Keratinocyte (primary cell): ENCODE measurements at regions not wholly inside any gene's neighbourhood (a gene's known extent, or its start where the extent isn't known, plus 50 kb on each side); places are given as distances from the start of the nearest gene placed in this dataset.
A peak's percentile ranks its signal among the peaks of the same experiment; 100 is the strongest.
"Not testable (repeated sequence)": the region's sequence is repeated elsewhere in the genome, so short reads cannot be mapped to it uniquely, and the experiment has no call there.

Experiments used
- DNase-seq: peaks from one replicate; pipeline ENCODE4 v3.0.0-alpha.2; 2011; ENCODE audit warnings: low read depth, missing footprints, low spot score
- FAIRE-seq: peaks from 2 replicates; lab custom pipeline; 2011; peaks lifted over from hg19 to GRCh38; lab: Jason Lieb, UNC
- H2AFZ ChIP-seq: 2 replicates; pipeline ENCODE4 v1.6.0; 2012; ENCODE audit warnings: low read length, control low read depth, inconsistent platforms; ENCODE audit not compliant: control insufficient read depth
- H3K27ac ChIP-seq: 2 replicates; pipeline ENCODE4 v1.5.1; 2011; ENCODE audit warnings: low read length; ENCODE audit not compliant: control insufficient read depth, insufficient read depth
- H3K27me3 ChIP-seq: 3 replicates; pipeline ENCODE4 v1.6.0; 2011; ENCODE audit warnings: low read length; ENCODE audit not compliant: control insufficient read depth, insufficient read depth; ENCODE audit errors: extremely low read depth
- H3K36me3 ChIP-seq, 2 experiments: 2 replicates in 1 of 2; 3 replicates in 1 of 2; pipeline ENCODE4 v1.5.1; 2011; ENCODE audit warnings: low read length in 2 of 2, mild to moderate bottlenecking in 1 of 2; ENCODE audit not compliant: control insufficient read depth in 2 of 2, insufficient read depth in 2 of 2; ENCODE audit errors: extremely low read depth in 1 of 2
- H3K4me1 ChIP-seq: 3 replicates; pipeline ENCODE4 v1.5.1; 2011; ENCODE audit warnings: low read length; ENCODE audit not compliant: control insufficient read depth, insufficient read depth; ENCODE audit errors: extremely low read depth
- H3K4me2 ChIP-seq: 3 replicates; pipeline ENCODE4 v1.6.0; 2011; ENCODE audit warnings: low read depth, low read length; ENCODE audit not compliant: control insufficient read depth, insufficient read depth; ENCODE audit errors: extremely low read depth
- H3K4me3 ChIP-seq, 3 experiments: fragments of 200-600 bp in 1 of 3; sonication (generic) in 1 of 3; 2 replicates in 2 of 3; 3 replicates in 1 of 3; pipeline ENCODE4 v1.5.1; 2011 to 2016; ENCODE audit warnings: low read length in 3 of 3, mild to moderate bottlenecking in 3 of 3, control low read depth in 2 of 3, inconsistent platforms in 1 of 3, low read depth in 1 of 3, mixed read lengths in 1 of 3, mixed run types in 1 of 3, moderate library complexity in 1 of 3; ENCODE audit not compliant: control insufficient read depth in 2 of 3, insufficient read depth in 2 of 3; ENCODE audit errors: extremely low read depth in 1 of 3
- H3K79me2 ChIP-seq: 2 replicates; pipeline ENCODE4 v1.6.0; 2012; ENCODE audit warnings: low read length; ENCODE audit not compliant: control insufficient read depth, insufficient read depth
- H3K9ac ChIP-seq: 3 replicates; pipeline ENCODE4 v1.6.0; 2011; ENCODE audit warnings: low read length; ENCODE audit not compliant: control insufficient read depth, insufficient read depth; ENCODE audit errors: extremely low read depth
- H3K9me1 ChIP-seq: 3 replicates; pipeline ENCODE4 v1.6.0; 2011; ENCODE audit warnings: low read length; ENCODE audit not compliant: control insufficient read depth, insufficient read depth; ENCODE audit errors: extremely low read depth
- H3K9me3 ChIP-seq: 2 replicates; pipeline ENCODE4 v1.5.1; 2012; ENCODE audit warnings: low read depth, low read length; ENCODE audit not compliant: control insufficient read depth
- H4K20me1 ChIP-seq: 3 replicates; pipeline ENCODE4 v1.6.0; 2011; ENCODE audit warnings: low read length; ENCODE audit not compliant: control insufficient read depth, insufficient read depth; ENCODE audit errors: extremely low read depth
- dilution Hi-C: fragments of 300-500 bp; cut with MboI; formaldehyde crosslinking; loops from one replicate; pipeline ENCODE4 v1.7.0; 2020; ENCODE audit warnings: low sequenced_read_pairs; ENCODE audit not compliant: extremely low pct_ligation_motif_present
- TF ChIP-seq, protein P1 (sequence below), 3 experiments: IDR thresholded peaks in 1 of 3; conservative IDR thresholded peaks in 1 of 3; optimal IDR thresholded peaks in 1 of 3; 2 replicates in 2 of 3; 3 replicates in 1 of 3; pipeline versions ENCODE3 to v1.5.1; 2011; ENCODE audit warnings: low read length in 3 of 3, mild to moderate bottlenecking in 3 of 3, moderate library complexity in 2 of 3, control low read depth in 1 of 3, inconsistent platforms in 1 of 3; ENCODE audit not compliant: insufficient read depth in 2 of 3; ENCODE audit errors: extremely low read depth in 1 of 3

DNA sequence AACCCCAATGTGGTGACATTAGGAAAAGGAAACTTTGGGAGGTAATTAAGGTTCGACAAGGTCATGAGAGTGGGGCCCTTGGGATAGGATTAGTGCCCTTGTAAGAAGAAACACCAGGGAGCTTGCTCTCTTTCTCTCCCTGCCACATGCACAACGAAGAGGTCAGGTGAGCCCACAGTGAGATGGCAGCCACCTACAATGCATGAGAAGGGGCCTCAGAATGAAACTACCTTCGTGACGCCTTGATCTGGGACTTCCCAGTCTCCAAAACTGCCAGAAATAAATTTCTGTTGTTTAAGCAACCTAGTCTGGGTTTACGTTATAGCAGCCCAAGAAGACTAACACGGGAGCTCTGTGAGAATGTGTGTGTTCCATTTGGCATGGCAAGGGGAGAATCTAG, 682.8 kb downstream of the PRIM2 start:
- FAIRE-seq, H4K20me1 ChIP-seq, DNase-seq, dilution Hi-C loops, H3K9me3 ChIP-seq, H3K4me2 ChIP-seq, H3K36me3 ChIP-seq, H3K4me3 ChIP-seq, H3K27me3 ChIP-seq, H3K27ac ChIP-seq, H3K9me1 ChIP-seq, H3K4me1 ChIP-seq, H2AFZ ChIP-seq, H3K9ac ChIP-seq, H3K79me2 ChIP-seq: not testable (repeated sequence)

DNA sequence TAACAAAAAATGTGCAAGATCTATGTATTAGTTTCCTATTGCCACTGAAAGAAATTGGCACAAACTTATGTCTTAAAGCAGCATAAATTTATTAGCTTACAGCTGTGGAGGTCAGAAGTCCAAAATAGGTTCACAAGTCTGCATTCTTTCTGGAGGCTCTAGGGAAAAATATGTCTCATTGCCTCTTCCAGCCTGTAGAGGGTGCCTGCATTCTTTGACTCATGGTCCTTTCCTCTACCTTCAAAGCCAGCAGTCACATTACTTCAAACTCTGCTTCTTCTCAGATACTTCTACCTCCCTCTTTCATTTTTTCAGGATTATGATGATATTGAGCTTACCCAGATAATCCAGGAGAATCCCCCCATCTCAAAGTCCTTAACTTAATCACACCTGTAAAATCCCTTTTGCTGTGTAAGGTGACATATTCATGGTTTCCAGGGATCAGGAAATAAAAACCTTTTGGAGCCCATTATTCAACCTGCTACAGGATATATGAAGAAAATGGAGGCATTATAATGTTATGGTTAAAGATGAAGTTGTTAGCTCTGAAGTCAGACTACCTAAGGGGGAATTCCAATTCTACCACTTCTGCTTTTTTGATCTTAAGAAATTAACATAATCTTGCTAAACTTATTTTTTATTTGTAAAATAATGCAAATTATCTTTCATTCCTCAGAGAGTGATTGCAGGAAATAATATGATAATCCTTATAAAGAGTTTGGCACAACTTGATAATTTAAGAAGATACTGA, 686.2 kb downstream of the PRIM2 start:
- dilution Hi-C loops, H3K4me3 ChIP-seq, H3K4me2 ChIP-seq, H3K9me1 ChIP-seq, H2AFZ ChIP-seq, H4K20me1 ChIP-seq, H3K79me2 ChIP-seq, H3K9ac ChIP-seq, H3K27me3 ChIP-seq, H3K36me3 ChIP-seq, DNase-seq, H3K4me1 ChIP-seq, FAIRE-seq, H3K27ac ChIP-seq, H3K9me3 ChIP-seq: not testable (repeated sequence)
- TF ChIP-seq, protein P1, sequence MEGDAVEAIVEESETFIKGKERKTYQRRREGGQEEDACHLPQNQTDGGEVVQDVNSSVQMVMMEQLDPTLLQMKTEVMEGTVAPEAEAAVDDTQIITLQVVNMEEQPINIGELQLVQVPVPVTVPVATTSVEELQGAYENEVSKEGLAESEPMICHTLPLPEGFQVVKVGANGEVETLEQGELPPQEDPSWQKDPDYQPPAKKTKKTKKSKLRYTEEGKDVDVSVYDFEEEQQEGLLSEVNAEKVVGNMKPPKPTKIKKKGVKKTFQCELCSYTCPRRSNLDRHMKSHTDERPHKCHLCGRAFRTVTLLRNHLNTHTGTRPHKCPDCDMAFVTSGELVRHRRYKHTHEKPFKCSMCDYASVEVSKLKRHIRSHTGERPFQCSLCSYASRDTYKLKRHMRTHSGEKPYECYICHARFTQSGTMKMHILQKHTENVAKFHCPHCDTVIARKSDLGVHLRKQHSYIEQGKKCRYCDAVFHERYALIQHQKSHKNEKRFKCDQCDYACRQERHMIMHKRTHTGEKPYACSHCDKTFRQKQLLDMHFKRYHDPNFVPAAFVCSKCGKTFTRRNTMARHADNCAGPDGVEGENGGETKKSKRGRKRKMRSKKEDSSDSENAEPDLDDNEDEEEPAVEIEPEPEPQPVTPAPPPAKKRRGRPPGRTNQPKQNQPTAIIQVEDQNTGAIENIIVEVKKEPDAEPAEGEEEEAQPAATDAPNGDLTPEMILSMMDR (optimal IDR thresholded peaks at IDR 0.05 in 1 of 3, IDR thresholded peaks at IDR 0.05 in 1 of 3, conservative IDR thresholded peaks at IDR 0.05 in 1 of 3; ENCODE audit: extremely low read depth in 1 of 3, insufficient read depth in 2 of 3, low read length in 3 of 3), result peak in 1 of 3 experiments; percentile 59

DNA sequence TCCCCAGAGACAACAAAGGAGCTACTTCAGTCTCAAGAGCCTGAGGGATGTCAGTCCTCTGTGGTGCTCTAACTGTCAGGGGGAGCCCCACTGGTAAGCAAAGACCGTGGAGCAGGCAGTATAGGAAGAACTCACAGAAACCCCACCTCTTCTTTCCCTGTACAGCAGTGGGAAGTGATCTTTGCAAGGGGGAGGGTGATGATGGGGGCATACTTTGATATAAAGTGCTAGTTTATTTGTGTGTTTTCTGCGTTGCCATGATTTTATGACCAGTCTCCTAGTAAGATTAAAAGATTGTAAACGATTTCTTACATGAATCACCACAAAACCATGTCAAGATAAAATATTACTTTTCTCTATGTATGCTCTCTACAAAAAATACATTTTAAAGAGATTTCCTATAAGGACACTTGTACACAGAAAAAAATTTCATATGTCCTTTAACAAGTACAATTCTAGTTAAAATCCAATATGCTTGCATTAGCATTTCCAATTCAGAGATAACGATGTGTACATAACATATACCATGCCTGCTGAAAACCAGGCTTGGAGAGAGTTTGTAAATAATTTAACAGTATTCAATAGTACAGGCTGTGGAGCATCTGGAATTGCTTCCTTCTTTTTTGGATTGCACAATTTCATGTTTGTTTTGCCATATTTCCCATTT, 690.0 kb downstream of the PRIM2 start:
- H3K4me1 ChIP-seq, H3K9me3 ChIP-seq, H3K4me2 ChIP-seq, H3K9ac ChIP-seq, H3K36me3 ChIP-seq, FAIRE-seq, H2AFZ ChIP-seq, H3K27me3 ChIP-seq, H3K9me1 ChIP-seq, H3K27ac ChIP-seq, H3K79me2 ChIP-seq, DNase-seq, H3K4me3 ChIP-seq, H4K20me1 ChIP-seq, dilution Hi-C loops: not testable (repeated sequence)

DNA sequence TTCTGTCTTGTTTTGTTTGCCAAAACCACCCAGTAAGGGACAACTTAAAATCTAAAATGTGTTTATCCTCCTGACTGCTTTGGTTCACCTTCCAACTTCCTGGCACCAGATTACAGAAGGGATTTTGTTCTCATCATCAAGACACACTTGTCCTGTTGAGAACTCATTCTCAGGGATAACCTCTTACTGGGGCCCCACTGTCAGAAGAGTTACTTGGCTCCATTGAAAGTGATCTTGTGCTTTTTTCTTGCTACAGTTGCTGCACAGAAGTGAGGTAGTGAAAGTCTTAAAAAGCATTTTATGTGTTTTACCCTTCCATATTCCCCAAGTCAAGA, 690.5 kb downstream of the PRIM2 start:
- H3K4me2 ChIP-seq, H3K27ac ChIP-seq, H4K20me1 ChIP-seq, H3K9me1 ChIP-seq, H3K4me3 ChIP-seq, H3K9ac ChIP-seq, dilution Hi-C loops, H3K9me3 ChIP-seq, FAIRE-seq, H3K36me3 ChIP-seq, DNase-seq, H2AFZ ChIP-seq, H3K27me3 ChIP-seq, H3K4me1 ChIP-seq, H3K79me2 ChIP-seq: not testable (repeated sequence)
